Stimulated activated CD8-positive, alpha-beta memory T cell treated with anti-CD3 and anti-CD28 coated beads, Interleukin-7, amount 100 ng/mL, for 24 hours (primary cell): ENCODE measurements at regions not wholly inside any gene's neighbourhood (a gene's known extent, or its start where the extent isn't known, plus 50 kb on each side); places are given as distances from the start of the nearest gene placed in this dataset.
"Not testable (repeated sequence)": the region's sequence is repeated elsewhere in the genome, so short reads cannot be mapped to it uniquely, and the experiment has no call there.

Source experiments
- DNase-seq: peaks from one replicate; pipeline ENCODE4 v3.0.0-alpha.2; 2020; ENCODE audit warnings: low read depth

DNA sequence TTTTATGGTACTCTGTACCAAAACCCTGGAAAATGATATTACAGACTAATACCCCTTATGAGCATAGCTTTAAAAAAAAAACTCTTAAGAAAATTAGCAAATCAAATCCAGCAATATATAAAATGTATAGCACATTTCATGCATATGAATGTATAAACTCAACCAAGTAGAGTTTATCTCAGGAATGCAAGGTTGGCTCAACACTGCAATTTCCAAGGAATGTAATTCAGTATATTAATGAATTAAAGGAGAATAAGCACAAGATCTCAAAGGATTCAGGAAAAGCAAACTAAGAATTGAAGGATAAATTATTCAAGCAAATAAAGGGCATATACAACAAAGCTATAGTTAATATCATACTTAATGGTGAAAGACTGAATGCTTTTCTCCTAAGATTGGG, 61.9 kb upstream of the RPL38 start:
- DNase-seq, result no peak

DNA sequence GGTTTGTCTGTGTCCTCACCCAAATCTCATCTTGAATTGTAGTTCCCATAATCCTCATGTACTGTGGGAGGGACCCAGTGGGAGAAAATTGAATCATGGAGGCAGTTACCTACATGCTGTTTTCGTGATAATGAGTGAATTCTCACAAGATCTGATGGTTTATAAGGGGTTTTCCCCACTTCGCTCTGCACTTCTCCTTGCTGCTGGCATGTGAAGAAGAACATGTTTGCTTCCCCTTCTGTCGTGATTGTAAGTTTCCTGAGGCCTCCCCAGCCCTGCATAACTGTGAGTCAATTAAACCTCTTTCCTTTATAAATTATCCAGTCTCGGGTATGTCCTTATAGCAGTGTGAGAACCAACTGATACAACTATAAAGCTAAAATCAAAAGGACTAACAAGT, 60.2 kb upstream of the RPL38 start:
- DNase-seq, result not testable (repeated sequence)

DNA sequence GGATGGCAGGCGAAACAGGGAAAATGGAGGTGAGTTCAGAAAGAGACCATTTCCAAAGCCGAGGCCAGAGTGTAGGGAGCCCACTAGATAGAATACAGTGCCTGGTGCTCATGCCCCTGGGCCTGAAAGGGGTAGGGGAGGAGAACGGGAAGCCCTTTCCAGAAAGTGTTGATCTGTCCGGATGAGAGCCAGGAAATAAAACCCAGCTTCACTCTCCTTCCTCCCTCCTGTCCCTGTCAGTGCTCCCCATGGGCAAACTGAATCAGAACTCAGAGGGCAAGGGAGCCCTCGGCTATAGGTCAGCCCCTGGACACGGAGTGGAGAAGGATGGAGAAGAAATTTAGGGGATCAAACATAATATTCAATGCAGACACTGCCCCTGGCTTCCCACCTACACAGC, 57.7 kb upstream of the RPL38 start:
- DNase-seq, result no peak

DNA sequence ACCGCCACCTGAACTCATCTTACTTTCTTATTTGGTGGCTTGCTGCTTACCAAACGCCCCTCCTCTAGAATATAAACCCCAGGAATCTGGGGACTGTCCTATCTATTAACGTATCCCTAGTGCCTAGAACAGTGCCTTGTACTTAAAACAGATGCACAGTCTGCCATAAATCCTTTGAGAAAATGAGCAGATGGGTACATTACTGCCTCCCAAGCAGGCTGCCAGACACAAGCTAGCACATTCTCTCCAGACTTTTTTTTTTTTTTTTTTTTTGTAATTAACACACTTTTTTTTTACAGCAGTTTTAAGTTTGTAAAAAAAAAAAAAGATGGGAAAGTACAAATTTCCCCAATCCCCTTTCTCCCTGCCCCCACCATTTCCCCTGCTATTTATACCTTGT, 57.3 kb upstream of the RPL38 start:
- no peak for DNase-seq

DNA sequence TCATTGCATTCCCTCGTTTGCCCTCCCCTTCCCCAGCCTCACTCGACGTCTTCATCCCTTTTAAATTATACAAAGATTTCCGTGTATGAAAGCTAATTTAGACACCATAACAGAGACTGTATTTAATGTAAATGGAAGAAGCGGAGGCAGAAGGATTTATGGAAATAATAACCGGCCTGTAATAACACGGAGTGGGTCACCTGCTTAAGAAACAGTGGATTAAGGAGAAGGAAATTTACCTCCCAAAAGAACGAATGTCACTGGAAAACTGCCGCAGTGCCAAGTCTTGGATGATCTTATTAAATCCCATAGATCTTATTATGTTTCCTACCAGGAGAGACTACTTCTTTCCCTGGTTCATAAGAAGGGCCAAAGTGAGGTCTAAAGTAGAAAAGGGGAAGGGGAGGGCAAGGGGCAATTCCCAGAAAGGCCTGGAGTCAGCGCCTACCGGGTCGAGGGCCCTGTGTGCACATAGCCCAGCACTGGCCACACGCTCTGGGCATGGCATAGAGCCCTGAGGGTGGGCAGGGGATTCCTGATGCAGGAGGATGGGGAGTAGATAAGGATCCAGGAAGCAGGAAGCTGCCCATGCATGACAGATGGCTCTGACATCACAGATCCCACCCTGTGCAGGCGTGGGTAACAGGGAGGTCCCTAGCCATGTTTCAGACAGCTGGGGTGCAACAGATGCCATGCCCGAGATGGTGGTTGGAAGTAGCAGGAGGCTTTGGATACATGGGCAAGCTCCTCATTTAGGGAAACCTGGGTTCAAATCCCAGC, 56.2 kb upstream of the RPL38 start:
- no peak for DNase-seq

DNA sequence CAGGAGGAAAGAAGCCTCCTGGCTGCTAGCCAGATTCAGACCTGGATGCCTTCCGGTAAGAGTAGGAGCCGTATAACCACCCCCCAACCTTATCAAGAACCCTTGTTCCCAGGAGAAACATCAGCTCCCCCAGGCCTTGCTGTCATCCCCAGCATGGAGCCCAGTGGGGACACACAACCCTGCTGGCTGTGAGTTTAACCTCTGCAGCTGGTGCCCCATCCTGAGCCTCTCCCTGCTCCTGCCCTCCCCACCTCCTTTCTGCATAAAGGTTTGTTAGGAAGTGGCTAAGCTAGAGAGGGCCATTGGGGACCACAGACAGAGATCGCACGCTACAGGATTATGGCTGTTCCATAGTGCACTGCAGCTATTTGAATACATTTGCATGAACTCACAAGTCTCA, 55.5 kb upstream of the RPL38 start:
- no peak for DNase-seq

DNA sequence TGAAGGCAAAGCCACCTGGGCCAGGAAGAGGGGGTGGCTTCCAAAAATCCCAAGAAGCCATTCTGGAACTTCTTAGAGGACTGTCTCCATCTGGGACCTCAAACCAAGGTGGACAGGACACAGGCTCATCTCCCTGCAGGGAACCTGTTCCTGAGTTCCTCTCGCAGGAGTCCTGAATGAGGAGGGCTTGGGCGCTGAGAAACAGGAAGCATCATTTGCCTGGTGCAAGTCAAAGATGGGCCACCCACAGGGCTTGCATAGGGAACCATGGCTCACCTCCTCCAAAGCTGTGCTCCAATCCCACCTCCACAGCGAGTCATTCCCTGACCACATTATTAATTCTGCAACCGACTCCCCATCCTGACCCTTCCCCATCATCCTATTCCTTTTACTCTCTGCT, 55.0 kb upstream of the RPL38 start:
- DNase-seq, result no peak

DNA sequence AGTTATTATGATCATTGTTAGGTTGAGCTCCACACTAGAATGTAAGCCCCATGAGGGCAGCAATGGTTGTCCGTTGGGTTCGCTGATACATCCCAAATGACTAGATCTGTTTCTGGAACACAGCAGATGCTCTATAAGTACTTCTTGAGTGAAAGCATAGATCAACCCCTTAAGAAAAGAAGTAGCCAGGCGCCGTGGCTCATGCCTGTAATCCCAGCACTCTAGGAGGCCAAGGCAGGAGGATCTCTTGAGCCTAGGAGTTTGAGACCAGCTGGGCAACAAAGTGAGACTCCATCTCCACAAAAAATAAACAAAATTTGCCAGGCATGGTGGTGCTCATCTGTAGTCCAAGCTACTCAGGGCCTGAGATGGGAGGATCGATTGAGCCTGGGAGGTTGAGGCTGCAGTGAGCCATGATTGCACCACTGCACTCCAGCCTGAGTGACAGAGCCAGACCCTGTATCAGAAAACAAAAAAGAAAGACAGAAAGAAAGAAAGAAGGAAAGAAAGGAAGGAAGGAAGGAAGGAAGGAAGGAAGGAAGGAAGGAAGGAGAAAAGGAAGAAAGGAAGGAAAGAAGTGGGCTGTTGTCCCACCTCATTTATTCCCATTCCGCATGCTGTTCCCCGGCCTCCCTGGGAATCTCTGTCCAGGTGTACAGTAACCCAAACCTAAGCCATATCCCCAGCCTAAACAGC, 54.4 kb upstream of the RPL38 start:
- DNase-seq, result no peak

DNA sequence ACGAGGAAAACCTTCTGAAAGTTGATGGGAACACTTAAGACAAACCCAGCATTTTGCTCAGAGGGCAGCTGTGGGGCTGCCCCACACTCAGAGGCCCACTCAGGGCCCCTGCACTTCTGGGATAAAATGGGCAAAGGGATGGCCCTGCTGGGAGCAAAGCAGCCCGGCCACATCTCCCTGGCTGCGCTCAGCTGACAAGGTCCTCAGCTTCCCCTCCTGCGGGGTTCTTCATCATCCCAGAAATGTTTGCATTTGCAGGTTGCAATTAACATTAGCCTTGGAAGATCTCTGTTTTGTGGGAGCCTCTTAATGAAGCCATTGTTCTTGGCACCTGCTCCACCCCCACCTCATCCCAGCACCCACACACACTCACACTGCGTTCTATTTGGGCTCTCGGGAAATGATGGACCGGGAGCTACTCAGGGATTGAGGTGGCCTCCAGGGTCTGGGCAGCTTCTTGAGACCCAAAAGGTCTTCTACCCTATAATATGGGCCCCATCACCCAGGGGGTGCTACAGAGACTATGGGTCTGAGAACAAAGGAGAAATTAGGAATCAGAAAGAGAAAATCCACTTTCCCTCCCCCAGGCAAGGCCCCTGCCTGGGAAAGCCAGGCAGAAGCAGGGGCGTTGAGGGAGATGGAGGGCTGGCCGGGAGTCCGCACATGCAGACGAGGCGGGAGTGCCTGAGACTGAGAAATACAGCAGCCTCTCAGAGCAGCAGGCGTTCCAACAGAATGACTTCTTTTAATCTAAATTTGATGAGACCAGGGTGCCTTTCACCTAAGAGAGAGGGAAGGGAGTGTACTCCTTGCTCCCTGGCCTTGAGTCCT, 53.7 kb upstream of the RPL38 start:
- no peak for DNase-seq

DNA sequence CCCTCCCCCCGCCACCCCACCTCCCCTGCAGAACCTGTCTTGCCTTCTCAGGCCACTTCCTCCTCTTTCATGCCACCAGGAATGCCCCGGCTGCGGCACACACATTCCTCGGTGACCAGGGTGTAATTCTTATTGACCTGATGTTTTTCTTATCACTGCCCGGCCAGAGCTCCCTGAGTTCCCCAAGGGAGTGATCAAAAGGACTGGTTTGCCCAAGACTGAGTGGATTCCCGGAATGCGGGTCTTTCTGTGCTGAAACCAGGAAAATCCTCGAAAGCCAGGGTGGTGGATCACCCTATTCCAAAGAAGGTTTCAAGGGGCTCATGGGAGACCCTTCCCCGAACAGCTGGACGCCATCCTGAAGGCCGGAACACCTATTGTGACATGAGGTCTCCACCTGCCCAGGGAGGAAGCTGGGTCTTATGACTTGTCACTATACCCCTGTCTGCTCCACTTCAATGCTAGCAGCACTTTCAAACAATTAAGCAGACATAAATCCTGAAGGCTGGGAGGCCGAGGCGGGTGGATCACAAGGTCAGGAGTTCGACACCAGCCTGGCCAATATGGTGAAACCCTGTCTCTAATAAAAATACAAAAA, 53.0 kb upstream of the RPL38 start:
- no peak for DNase-seq

DNA sequence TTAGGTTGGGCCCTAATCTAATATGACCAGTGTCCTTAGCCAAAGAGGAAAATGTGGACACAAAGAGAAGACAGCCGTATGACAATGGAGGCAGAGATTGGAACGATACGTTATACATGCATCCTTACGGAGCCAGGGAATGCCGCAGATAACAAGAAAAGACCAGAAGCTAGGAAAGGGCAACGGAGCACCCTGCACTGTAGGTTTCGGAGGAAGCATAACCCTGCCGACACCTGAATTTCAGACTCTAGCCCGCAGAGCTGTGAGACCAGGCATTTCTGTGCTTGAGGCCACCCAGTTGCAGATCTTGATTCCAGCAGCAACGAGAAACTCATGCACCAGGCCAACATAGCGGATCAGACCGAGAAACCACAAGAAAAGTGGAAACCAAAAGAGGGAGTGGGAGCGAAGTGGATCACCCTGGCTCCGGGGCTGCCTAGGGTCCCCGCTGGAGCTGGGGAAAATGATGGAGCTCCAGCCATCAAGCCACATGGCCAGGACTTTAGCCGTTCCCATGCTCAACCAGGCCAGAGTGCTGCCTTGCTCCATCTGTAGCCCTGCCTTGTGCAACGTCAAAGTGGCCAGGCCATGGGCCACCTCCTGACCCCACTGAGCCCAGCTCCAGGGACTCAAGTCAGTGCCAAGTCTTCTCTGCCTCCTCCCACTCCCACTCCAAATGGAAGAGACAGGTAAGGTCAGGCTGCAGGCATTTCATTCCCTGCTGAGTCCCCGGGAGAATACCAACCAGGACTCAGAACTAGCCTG, 51.7 kb upstream of the RPL38 start:
- no peak for DNase-seq

DNA sequence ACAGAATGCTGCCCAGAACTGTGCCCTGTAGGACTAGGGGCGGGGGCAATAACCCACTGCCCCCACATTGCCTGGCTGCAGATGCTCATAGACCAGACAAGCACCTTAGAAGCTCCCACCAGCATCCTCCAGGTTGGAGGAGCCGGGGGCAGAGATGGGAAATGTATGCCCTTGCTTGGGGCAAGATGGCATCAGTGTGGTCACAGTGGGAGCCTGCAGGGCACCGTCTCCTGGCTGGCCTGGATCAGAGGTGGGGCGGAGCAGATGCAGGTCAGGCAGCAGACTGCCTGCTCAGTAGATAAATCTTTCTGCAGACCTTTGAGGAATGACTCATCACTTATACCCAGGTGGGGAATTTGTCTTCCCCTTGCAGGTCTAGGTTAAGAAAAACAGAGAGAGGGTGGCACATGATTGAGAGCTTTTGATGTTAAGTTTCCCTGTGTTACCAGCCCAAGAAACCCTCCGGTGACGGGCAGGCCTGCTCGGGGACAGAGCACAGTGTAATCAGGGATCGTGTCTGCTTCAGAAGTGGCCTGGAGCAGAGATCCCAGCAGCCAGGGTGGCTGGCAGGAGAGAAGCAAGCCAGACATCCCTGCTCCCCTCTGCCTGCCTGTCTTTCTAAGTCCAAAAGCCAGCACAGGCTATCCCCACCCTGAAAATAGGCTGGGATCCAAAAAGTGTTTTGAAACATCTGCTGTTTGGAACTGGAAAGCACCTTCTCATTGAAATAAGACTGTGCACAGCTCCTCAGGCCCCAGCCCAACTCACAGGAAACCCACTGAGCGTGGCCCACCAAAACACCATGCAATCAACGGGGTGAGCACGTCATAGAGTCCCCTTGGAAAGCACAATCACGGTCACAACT, 50.7 kb upstream of the RPL38 start:
- no peak for DNase-seq

DNA sequence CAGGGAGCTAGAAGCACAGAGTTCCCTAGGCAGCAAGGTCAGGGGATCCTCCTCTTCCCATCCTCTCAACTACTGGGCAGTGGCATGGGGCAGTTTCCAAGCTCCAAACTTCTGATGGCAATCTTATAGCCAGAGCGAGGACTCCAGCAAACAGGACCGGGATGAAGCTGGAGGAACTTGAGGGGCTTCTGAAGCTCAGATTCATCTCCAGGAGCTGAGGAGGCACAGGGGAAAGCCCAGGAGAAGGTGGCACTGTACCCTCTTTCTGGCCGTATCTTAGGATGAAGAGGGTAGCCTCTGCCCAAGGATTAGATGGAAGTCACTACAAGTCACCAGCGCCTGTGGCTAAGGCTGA, 50.0 kb upstream of the RPL38 start:
- no peak for DNase-seq
